RWPE1 (cell line): ENCODE measurements at regions not wholly inside any gene's neighbourhood (a gene's known extent, or its start where the extent isn't known, plus 50 kb on each side); places are given as distances from the start of the nearest gene placed in this dataset.

Experiments used
- CTCF ChIA-PET: fragments of 350-600 bp; sonication (Branson Sonifier 250); formaldehyde crosslinking; extraction: SDS; loops from one replicate; lab custom pipeline; 2021; lab: Yijun Ruan, JAX
- POLR2A ChIA-PET: fragments of 400-600 bp; formaldehyde crosslinking; extraction: SDS; loops from one replicate; lab custom pipeline; 2020; ENCODE audit warnings: antibody characterized with exemption; ENCODE audit not compliant: low non-redundant PET; lab: Yijun Ruan, JAX
- DNase-seq: peaks from one replicate; pipeline ENCODE4 v3.0.0; 2012; ENCODE audit warnings: low spot score
- H3K27ac ChIP-seq: fragments of 450-650 bp; 2 replicates; pipeline ENCODE4 v1.5.1; 2017
- CTCF ChIP-seq: fragments of 450-650 bp; conservative IDR thresholded peaks from 2 replicates; pipeline ENCODE4 v1.5.1; 2017; ENCODE audit warnings: low read depth, mild to moderate bottlenecking

GRCh38 chr2:66940080-66940479 is 457.1 kb upstream of the ETAA1 start:
- no peak for DNase-seq
- TF ChIP-seq CTCF: no peak
- no peak overlapping the region for H3K27ac ChIP-seq
- POLR2A ChIA-PET: no interaction called here
- CTCF ChIA-PET: no interaction called here

- no peak for TF ChIP-seq CTCF
- no peak for DNase-seq
- ChIA-PET CTCF (interaction anchor here (0.7 kb wide), 1 partner anchor 114 kb away, joined by 3 read pairs; no protein-coding TSS in a partner anchor), POLR2A (no interaction called here)
- no peak overlapping the region for H3K27ac ChIP-seq
These were observed 448.9 kb upstream of the ETAA1 start for GRCh38 chr2:66948234-66948633.

GRCh38 chr2:66957198-66957597 is 439.9 kb upstream of the ETAA1 start:
- ChIA-PET POLR2A (no interaction called here), CTCF (interaction anchor here (0.7 kb wide), 1 partner anchor 61 kb away, joined by 3 read pairs; no protein-coding TSS in a partner anchor)
- no peak for TF ChIP-seq CTCF
- no peak overlapping the region for H3K27ac ChIP-seq
- no peak for DNase-seq

- no peak for DNase-seq
- POLR2A ChIA-PET: no interaction called here
- CTCF ChIA-PET: interaction anchor here (0.7 kb wide), 1 partner anchor 60 kb away, joined by 3 read pairs; no protein-coding TSS in a partner anchor
- TF ChIP-seq CTCF: no peak
- no peak overlapping the region for H3K27ac ChIP-seq
These were observed 439.5 kb upstream of the ETAA1 start for GRCh38 chr2:66957677-66958076.

- ChIA-PET POLR2A (no interaction called here), CTCF (no interaction called here)
- DNase-seq: no peak
- H3K27ac ChIP-seq: no peak overlapping the region
- no peak for TF ChIP-seq CTCF
These were observed 437.0 kb upstream of the ETAA1 start for GRCh38 chr2:66960161-66960560.

GRCh38 chr2:66962716-66963115 is 434.4 kb upstream of the ETAA1 start:
- DNase-seq: no peak
- CTCF ChIA-PET: interaction anchor here (0.6 kb wide), 1 partner anchor 159 kb away, joined by 3 read pairs; no protein-coding TSS in a partner anchor
- no peak overlapping the region for H3K27ac ChIP-seq
- no peak for TF ChIP-seq CTCF
- POLR2A ChIA-PET: no interaction called here
